ENCODE measurements at regions not wholly inside any gene's neighbourhood (a gene's known extent, or its start where the extent isn't known, plus 50 kb on each side); places are given as distances from the start of the nearest gene placed in this dataset.

DNA sequence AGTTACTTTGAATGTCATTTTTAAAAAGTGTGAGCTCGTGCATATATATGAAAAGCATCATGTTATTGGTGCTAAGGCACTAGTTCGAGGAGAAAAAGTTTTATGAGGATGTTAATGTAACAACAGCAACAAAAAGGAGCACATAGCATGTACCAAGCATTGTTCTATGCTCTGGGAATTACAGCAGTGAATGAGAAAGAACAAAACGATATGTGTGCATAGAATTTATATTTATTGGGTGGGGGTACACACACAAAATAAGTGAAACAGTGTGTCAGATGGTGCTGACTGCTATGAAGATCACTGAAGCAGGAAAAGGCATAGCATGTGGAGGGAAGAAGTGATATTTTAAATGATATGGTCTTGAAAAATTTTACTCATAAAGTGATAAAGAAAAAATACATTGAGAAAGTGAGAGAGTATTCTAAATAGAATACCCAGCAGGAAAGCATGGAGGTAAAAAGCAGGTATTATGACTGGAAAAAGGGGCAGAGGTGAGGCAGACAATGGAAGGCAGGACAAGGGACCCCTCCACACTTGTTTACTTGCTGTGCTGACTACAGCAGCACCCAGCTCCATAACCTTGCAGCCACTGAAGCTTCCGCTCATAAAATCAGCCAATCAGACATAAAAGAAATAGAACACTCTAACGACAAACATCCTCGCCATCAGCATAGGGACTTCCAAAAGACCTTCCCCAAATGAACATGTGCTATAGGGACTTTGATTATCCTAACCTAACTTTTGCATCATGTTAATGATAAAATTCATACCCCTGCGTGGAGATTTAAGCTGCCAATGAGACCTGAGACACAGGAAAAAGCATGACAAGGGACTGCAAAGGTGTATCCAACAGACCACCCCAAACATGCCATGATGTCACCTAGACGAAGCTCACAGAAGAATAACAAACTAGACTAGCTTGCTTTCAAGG is 119.9 kb downstream of the HFE start:
- peak overlapping the region; percentile 72 for H3K4me3 ChIP-seq (ENCODE audit: low read depth, low read length)
- DNase-seq (ENCODE audit: low read depth), result no peak
- TF ChIP-seq, protein P1, sequence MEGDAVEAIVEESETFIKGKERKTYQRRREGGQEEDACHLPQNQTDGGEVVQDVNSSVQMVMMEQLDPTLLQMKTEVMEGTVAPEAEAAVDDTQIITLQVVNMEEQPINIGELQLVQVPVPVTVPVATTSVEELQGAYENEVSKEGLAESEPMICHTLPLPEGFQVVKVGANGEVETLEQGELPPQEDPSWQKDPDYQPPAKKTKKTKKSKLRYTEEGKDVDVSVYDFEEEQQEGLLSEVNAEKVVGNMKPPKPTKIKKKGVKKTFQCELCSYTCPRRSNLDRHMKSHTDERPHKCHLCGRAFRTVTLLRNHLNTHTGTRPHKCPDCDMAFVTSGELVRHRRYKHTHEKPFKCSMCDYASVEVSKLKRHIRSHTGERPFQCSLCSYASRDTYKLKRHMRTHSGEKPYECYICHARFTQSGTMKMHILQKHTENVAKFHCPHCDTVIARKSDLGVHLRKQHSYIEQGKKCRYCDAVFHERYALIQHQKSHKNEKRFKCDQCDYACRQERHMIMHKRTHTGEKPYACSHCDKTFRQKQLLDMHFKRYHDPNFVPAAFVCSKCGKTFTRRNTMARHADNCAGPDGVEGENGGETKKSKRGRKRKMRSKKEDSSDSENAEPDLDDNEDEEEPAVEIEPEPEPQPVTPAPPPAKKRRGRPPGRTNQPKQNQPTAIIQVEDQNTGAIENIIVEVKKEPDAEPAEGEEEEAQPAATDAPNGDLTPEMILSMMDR (IDR thresholded peaks at IDR 0.05; ENCODE audit: insufficient read depth, low read depth, low read length, missing control alignments), result no peak

DNA sequence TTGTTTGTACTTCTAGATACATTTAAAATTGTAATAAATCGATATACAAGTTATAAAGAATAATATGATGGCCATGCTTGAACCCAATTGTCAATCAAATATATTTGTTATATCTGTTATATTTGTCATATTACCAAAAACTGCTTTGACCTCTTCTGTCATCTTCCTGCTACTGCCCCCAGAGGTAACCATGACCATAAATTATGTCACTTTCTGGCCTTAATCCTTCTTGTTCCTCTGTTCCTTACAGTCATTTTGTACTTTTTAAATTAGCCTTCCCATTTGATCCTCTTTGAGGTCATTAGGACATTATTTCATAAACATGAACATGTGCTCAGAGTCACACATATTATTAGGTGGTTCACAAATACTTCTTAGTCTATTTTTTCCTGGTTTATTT is 124.7 kb downstream of the HFE start:
- no peak for DNase-seq (ENCODE audit: low read depth)
- H3K4me3 ChIP-seq (ENCODE audit: low read depth, low read length), result no peak overlapping the region
- TF ChIP-seq, protein P1 (IDR thresholded peaks at IDR 0.05; ENCODE audit: insufficient read depth, low read depth, low read length, missing control alignments), result no peak

DNA sequence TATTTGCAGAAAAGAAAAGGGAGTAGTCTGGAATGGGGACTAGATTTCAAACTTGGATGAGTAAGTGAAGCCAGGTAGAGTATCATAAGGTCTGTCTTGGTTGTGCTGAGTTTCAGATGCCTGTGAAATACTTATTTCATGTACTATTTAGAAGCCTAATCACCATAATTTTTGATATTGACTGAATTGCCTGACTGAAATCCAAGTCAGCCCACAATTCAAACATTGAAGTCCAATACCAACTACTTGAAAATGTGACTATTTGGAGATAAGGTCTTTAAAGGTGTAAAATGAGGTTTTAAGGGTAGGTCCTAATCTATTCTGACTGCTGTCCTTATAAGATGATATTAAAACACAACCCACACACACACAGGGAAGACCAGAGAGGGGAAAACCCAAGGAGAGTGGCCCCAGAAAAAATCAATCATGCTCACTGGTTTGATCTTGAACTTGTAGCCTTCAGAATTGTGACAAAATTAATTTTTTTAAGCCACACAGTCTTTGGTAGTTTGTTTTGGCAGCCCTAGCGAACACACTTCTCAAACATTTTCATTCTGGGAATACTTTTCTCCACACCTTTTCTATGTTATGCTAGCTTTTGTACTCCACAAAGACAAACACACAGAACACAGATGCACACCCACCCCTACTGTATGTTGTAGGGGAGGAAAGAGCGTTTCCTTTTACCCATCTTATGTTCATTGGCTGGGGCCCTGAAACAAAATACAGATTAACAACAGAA is 126.3 kb downstream of the HFE start:
- H3K4me3 ChIP-seq (ENCODE audit: low read depth, low read length), result no peak overlapping the region
- TF ChIP-seq, protein P1 (IDR thresholded peaks at IDR 0.05; ENCODE audit: insufficient read depth, low read depth, low read length, missing control alignments), result no peak
- DNase-seq (ENCODE audit: low read depth), result no peak

DNA sequence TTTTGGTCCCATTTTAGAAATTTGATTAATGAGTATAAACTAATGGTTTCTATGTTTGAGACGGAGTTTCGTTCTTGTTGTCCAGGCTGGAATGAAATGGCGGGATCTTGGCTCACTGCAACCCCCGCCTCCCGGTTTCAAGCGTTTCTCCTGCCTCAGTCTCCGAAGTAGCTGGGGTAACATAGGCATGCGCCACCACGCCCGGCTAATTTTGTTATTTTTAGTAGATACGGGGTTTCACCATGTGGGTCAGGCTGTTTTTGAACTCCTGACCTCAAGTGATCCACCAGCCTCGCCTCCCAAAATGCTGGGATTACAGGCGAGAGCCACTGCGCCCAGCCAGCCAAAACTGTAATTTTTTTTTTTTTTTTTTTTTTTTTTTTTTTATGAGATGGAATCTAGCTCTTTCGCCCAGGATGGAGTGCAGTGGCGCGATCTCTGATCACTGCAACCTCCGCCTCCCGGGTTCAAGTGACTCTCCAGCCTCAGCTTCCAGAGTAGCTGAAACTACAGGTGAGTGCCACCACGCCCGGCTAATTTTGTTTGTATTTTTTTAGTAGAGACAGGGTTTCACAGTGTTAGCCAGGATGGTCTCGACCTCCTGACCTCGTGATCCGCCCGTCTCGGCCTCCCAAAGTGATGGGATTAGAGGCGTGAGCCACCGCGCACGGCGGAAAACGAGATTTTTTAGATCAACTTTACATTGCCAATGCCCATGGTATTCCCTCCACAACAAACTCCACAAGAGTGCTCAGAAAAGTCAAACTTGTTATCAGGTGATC is 127.8 kb downstream of the HFE start:
- peak overlapping the region; percentile 70 for H3K4me3 ChIP-seq (ENCODE audit: low read depth, low read length)
- TF ChIP-seq, protein P1 (IDR thresholded peaks at IDR 0.05; ENCODE audit: insufficient read depth, low read depth, low read length, missing control alignments), result no peak
- DNase-seq (ENCODE audit: low read depth), result no peak

DNA sequence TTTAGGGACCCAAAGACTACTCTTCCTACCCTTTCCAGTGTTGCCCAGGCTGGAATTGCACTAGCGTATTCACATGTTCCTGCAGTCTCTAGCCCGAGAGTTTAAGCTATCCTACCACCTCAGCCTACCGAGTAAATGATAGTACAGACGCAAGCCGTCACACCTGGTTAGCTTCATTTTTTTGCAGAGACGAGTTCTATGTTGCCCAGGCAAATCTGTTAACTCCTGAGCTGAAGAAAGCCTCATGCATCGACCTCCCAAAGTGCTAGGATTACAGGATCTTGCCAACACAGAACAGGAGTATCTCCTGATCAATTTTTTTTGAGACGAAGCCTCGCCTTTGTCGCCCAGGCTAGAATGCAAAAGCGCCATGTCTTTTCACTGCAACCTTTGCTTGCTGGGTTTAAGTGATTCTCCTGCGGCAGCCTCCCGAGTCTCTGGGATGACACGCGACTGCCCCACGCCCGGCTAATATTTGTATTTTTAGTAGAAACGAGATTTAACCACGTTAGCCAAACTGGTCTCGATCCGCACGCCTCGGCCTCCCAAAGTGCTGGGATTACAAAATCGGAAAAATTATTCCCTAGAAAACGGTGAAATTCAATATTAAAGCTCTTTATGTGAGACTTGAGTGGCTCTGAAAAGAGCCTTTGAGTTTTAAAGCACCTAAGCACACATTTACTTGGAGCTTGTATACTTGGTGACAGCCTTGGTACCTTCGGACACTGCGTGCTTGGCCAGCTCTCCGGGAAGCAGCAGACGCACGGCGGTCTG is 128.5 kb downstream of the HFE start:
- peak; percentile 83 for DNase-seq (ENCODE audit: low read depth)
- TF ChIP-seq, protein P1 (IDR thresholded peaks at IDR 0.05; ENCODE audit: insufficient read depth, low read depth, low read length, missing control alignments), result no peak
- H3K4me3 ChIP-seq (ENCODE audit: low read depth, low read length), result peak overlapping the region; percentile 70

DNA sequence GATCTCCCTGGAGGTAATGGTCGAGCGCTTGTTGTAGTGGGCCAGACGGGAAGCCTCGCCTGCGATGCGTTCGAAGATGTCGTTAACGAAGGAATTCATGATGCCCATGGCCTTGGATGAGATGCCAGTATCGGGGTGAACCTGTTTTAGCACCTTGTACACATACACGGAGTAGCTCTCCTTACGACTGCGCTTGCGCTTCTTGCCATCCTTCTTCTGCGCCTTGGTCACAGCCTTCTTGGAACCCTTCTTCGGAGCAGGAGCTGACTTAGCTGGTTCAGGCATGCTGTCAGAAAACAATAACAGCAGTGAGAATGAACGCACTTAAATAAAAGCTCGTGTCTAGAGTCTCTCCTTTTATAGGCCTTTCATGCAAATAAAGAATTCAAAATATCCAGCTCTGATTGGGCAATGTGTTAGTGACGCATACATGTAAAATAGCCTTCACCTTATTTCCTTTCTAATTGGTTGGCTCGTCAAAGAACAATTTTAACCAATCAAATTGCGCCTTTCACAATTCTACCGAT is 129.2 kb downstream of the HFE start:
- DNase-seq (ENCODE audit: low read depth), result peak; percentile 99
- H3K4me3 ChIP-seq (ENCODE audit: low read depth, low read length), result peak overlapping the region; percentile 70
- TF ChIP-seq, protein P1 (IDR thresholded peaks at IDR 0.05; ENCODE audit: insufficient read depth, low read depth, low read length, missing control alignments), result no peak

Data from GM12865 (cell line).